Lung (tissue), 11 donors: ENCODE measurements at regions not wholly inside any gene's neighbourhood (a gene's known extent, or its start where the extent isn't known, plus 50 kb on each side); places are given as distances from the start of the nearest gene placed in this dataset.

Experiments used
- ATAC-seq: fragments of 200-7000 bp; cut with Tn5 transposase; one replicate; pipeline ENCODE4 v1.9.1; 2020; ENCODE audit warnings: moderate number of reproducible peaks; ENCODE audit not compliant: insufficient read depth, low FRiP score
- DNase-seq, 3 donors: peaks; one replicate each; pipeline ENCODE4 v3.0.0-alpha.2; 2013 to 2017
- H3K27ac ChIP-seq, 2 donors: one replicate each; pipeline ENCODE4 v1.5.1; 2013; ENCODE audit warnings: mild to moderate bottlenecking in 2 of 2, moderate library complexity in 2 of 2, control low read depth in 1 of 2, inconsistent platforms in 1 of 2, low read depth in 1 of 2, low read length in 1 of 2
- H3K27me3 ChIP-seq, 3 donors: one replicate each; pipeline ENCODE4 v1.5.1; 2013; ENCODE audit warnings: low read length in 2 of 3; ENCODE audit not compliant: control insufficient read depth in 3 of 3, insufficient read depth in 3 of 3
- H3K36me3 ChIP-seq, 4 donors: one replicate each; pipeline ENCODE4 v1.5.1; 2013; ENCODE audit warnings: low read length in 4 of 4, mild to moderate bottlenecking in 1 of 4, moderate library complexity in 1 of 4; ENCODE audit not compliant: control insufficient read depth in 4 of 4, insufficient read depth in 4 of 4
- H3K4me1 ChIP-seq, 5 donors: one replicate each; pipeline ENCODE4 v1.5.1; 2013; ENCODE audit warnings: low read length in 5 of 5, mild to moderate bottlenecking in 2 of 5, moderate library complexity in 1 of 5; ENCODE audit not compliant: control insufficient read depth in 5 of 5, insufficient read depth in 5 of 5
- H3K4me3 ChIP-seq: one replicate; pipeline ENCODE4 v1.5.1; 2013; ENCODE audit warnings: mild to moderate bottlenecking, control low read depth, moderate library complexity
- H3K9ac ChIP-seq, 2 donors: one replicate each; pipeline ENCODE4 v1.5.1; 2013; ENCODE audit warnings: low read length in 2 of 2, control low read depth in 1 of 2; ENCODE audit not compliant: insufficient read depth in 1 of 2
- H3K9me3 ChIP-seq, 4 donors: one replicate each; pipeline ENCODE4 v1.5.1; 2013; ENCODE audit warnings: low read length in 3 of 4, mild to moderate bottlenecking in 1 of 4, moderate library complexity in 1 of 4; ENCODE audit not compliant: control insufficient read depth in 4 of 4, insufficient read depth in 3 of 4
- WGBS, 2 donors: extraction: QIAGEN DNeasy Blood & Tissue Kit; methylation state at CpG; one replicate each; pipeline ENCODE4 v1.1.7; 2013; 5-methylcytosine and 5-hydroxymethylcytosine counted together
- TF ChIP-seq, protein P1 (sequence below): IDR thresholded peaks from 2 replicates; pipeline ENCODE4 v1.5.1; 2012; ENCODE audit warnings: mild to moderate bottlenecking; ENCODE audit errors: control extremely low read depth, extremely low read depth
- donor health status: control.
- donor health status: control.
- donor health status: Bipolar disorder and iron deficiency.
- donor health status: healthy.
- donor health status: DM: yes; HTN: yes; CAD: no.

DNA sequence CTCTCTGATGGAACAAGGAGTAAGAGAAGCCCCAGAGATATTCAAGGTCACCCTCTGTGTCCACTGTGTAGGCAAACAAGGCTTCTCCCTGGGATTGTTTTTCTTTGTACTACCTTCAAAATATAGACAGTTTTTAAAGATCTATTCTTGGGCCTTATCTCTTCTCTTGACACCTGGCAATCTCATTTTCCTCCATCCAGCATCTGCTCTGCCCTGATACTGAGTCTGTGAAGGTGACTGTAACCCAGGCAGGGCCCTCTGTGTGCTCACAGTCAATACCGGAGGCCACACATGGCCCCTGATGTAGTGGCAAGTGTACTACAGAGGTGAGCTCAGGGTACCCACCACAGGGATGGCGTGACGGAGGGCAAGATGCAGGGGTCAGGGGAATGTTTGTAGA, 221.1 kb downstream of the SNX10 start:
- Histone ChIP-seq H3K4me3 (no peak overlapping the region), H3K36me3 (no peaks in the 10 kb centered on the region), H3K9me3 (peaks cover 0 to 4% (median 0%) of the 10 kb centered on the region in 4 donors), H3K27ac (no peak overlapping the region), H3K27me3 (no peaks in the 10 kb centered on the region), H3K4me1 (peaks cover 0 to 5% (median 0%) of the 10 kb centered on the region in 5 donors), H3K9ac (no peak overlapping the region)
- TF ChIP-seq, protein P1, sequence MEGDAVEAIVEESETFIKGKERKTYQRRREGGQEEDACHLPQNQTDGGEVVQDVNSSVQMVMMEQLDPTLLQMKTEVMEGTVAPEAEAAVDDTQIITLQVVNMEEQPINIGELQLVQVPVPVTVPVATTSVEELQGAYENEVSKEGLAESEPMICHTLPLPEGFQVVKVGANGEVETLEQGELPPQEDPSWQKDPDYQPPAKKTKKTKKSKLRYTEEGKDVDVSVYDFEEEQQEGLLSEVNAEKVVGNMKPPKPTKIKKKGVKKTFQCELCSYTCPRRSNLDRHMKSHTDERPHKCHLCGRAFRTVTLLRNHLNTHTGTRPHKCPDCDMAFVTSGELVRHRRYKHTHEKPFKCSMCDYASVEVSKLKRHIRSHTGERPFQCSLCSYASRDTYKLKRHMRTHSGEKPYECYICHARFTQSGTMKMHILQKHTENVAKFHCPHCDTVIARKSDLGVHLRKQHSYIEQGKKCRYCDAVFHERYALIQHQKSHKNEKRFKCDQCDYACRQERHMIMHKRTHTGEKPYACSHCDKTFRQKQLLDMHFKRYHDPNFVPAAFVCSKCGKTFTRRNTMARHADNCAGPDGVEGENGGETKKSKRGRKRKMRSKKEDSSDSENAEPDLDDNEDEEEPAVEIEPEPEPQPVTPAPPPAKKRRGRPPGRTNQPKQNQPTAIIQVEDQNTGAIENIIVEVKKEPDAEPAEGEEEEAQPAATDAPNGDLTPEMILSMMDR: no peak
- 97 to 98% methylated on average over 3 of the region's 3 CpGs for WGBS, 2 donors
- ATAC-seq (no peak), DNase-seq (no peak)

DNA sequence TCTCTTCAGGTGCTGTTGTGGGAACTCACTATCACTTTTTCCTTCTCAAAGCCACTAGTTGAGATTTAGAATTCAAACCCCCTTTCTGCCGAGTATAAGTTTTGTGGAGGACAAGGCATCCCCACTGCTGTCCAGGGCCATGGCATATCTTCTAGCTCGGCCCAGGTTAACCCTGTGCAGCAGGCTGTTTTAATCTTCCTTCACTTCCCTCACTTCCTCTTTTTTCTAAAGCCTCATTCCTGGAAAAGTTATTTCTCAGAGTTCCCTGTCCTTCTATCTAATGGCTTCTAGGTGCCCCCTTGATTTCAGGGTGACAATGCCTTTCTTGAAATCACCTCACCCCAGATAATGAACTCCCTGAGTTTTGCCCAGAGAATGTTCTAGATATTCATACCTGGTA, 222.3 kb downstream of the SNX10 start:
- WGBS, 2 donors: 57 to 76% methylated on average over 2 of the region's 2 CpGs
- no peak for ATAC-seq

DNA sequence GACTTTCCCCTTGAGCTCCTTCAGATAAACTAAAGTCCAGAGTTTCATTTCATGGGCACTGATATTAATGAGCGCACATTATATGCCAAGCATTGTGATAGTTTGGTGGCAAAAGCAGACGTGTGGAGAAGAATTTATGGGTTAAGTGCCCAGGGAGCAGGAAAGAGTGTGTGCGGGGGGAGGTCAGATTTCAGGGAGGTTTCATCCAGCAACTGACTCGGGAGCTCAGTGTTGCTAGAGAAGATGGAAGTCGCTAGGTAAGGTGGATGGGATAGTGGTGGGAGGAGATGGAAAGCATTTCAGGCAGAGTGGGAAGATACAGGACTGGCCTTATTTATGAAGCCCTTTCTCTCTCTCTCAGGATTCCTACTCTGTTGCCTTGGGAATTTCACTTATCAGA, 223.0 kb downstream of the SNX10 start:
- Histone ChIP-seq H3K4me1 (peaks cover 0 to 9% (median 0%) of the 10 kb centered on the region in 5 donors), H3K9me3 (peaks cover 0 to 4% (median 0%) of the 10 kb centered on the region in 4 donors), H3K27me3 (peaks cover 0 to 2% (median 0%) of the 10 kb centered on the region in 3 donors), H3K9ac (no peak overlapping the region), H3K36me3 (no peaks in the 10 kb centered on the region), H3K27ac (no peak overlapping the region), H3K4me3 (no peak overlapping the region)
- no peak for DNase-seq
- 73 to 88% methylated on average over 5 of the region's 5 CpGs for WGBS, 2 donors
- TF ChIP-seq, protein P1: no peak
- no peak for ATAC-seq

More for the DNA sequence above, 222.3 kb downstream of the SNX10 start:
- peaks cover 0 to 2% (median 0%) of the 10 kb centered on the region in 3 donors for H3K27me3 ChIP-seq
- H3K36me3 ChIP-seq: no peaks in the 10 kb centered on the region
- peaks cover 0 to 4% (median 0%) of the 10 kb centered on the region in 4 donors for H3K9me3 ChIP-seq
- H3K9ac ChIP-seq: no peak overlapping the region
- no peak overlapping the region for H3K4me3 ChIP-seq
- TF ChIP-seq, protein P1: no peak
- DNase-seq: no peak
- peaks cover 0 to 5% (median 0%) of the 10 kb centered on the region in 5 donors for H3K4me1 ChIP-seq
- no peak overlapping the region for H3K27ac ChIP-seq

DNA sequence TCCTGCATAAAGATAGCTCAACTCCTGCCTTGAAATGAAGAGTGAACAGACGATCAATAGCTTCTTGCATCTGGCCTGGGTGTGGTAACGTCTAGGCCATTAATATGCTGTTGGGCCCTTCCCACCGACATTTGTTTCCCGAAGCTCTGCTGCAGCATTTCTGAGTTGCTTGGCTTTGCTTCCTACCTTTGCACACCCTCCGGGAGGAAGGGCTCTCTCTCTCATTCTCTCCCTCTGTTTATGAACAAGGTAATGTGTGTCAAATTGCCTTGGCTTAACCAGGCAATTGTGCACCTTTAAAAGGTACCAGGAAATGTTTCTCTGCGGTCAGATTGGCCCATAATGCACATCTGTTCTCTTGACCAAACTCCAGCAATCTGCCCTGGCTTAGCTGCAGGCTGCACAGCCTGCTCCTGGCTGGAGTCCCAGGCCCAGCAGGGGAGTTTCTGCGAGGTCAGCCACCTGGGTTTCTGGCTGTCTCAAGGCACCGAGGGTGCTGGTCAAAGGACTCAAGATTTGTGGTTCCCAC, 223.7 kb downstream of the SNX10 start:
- H3K27me3 ChIP-seq: peaks cover 0 to 2% (median 0%) of the 10 kb centered on the region in 3 donors
- WGBS, 2 donors: 68 to 71% methylated on average over 8 of the region's 8 CpGs
- H3K9ac ChIP-seq: no peak overlapping the region
- TF ChIP-seq, protein P1: no peak
- H3K4me1 ChIP-seq: peaks cover 0 to 11% (median 0%) of the 10 kb centered on the region in 5 donors
- H3K4me3 ChIP-seq: no peak overlapping the region
- H3K9me3 ChIP-seq: peaks cover 0 to 4% (median 0%) of the 10 kb centered on the region in 4 donors
- ATAC-seq (no peak), DNase-seq (no peak)
- no peak overlapping the region for H3K27ac ChIP-seq
- H3K36me3 ChIP-seq: no peaks in the 10 kb centered on the region
